H9 (cell line): ENCODE measurements at regions not wholly inside any gene's neighbourhood (a gene's known extent, or its start where the extent isn't known, plus 50 kb on each side); places are given as distances from the start of the nearest gene placed in this dataset.

Experiments used
- DNase-seq: peaks from one replicate; pipeline ENCODE4 v3.0.0-alpha.2; 2017
- H2AFZ ChIP-seq: one replicate; pipeline ENCODE4 v1.6.1; 2013; ENCODE audit warnings: mild to moderate bottlenecking, low read length, control low read depth, moderate library complexity
- H2AK5ac ChIP-seq: 2 replicates; pipeline ENCODE4 v1.6.1; 2013; ENCODE audit warnings: low read length, control low read depth, mixed read lengths; ENCODE audit not compliant: insufficient read length
- H2BK120ac ChIP-seq: one replicate; pipeline ENCODE4 v1.6.1; 2013; ENCODE audit warnings: low read depth, mild to moderate bottlenecking, low read length, control low read depth, inconsistent platforms; ENCODE audit not compliant: poor library complexity, severe bottlenecking
- H2BK12ac ChIP-seq: 2 replicates; pipeline ENCODE4 v1.6.1; 2013; ENCODE audit warnings: low read length, control low read depth, mixed read lengths, low read depth; ENCODE audit not compliant: insufficient read length
- H2BK15ac ChIP-seq: 2 replicates; pipeline ENCODE4 v1.6.1; 2013; ENCODE audit warnings: low read depth, low read length, control low read depth
- H2BK20ac ChIP-seq: one replicate; pipeline ENCODE4 v1.6.1; 2013; ENCODE audit warnings: low read depth, mild to moderate bottlenecking, low read length, control low read depth, inconsistent platforms; ENCODE audit not compliant: poor library complexity, severe bottlenecking
- H2BK5ac ChIP-seq: 2 replicates; pipeline ENCODE4 v1.6.1; 2013; ENCODE audit warnings: low read length, control low read depth, mixed read lengths; ENCODE audit not compliant: insufficient read length
- H3K14ac ChIP-seq: 2 replicates; pipeline ENCODE4 v1.6.1; 2013; ENCODE audit warnings: low read length, control low read depth; ENCODE audit not compliant: insufficient read depth
- H3K18ac ChIP-seq: 2 replicates; pipeline ENCODE4 v1.6.1; 2013; ENCODE audit warnings: low read depth, mild to moderate bottlenecking, mixed read lengths, low read length, control low read depth; ENCODE audit not compliant: insufficient read length
- H3K23ac ChIP-seq: 2 replicates; pipeline ENCODE4 v1.6.1; 2013; ENCODE audit warnings: low read length, control low read depth, mixed read lengths, low read depth; ENCODE audit not compliant: insufficient read length
- H3K23me2 ChIP-seq: 2 replicates; pipeline ENCODE4 v1.6.1; 2013; ENCODE audit warnings: low read depth, mild to moderate bottlenecking, mixed read lengths, low read length, control low read depth; ENCODE audit not compliant: insufficient read length, poor library complexity, severe bottlenecking
- H3K27ac ChIP-seq: 2 replicates; pipeline ENCODE4 v1.5.1; 2013; ENCODE audit warnings: low read length, control low read depth, mixed read lengths, low read depth; ENCODE audit not compliant: insufficient read length
- H3K27me3 ChIP-seq: 2 replicates; pipeline ENCODE4 v1.6.1; 2013; ENCODE audit warnings: low read length, control low read depth, inconsistent platforms; ENCODE audit not compliant: insufficient read depth
- H3K4ac ChIP-seq: 2 replicates; pipeline ENCODE4 v1.6.1; 2013; ENCODE audit warnings: low read depth, mild to moderate bottlenecking, control low read depth, inconsistent platforms, low read length, moderate library complexity
- H3K4me1 ChIP-seq: 2 replicates; pipeline ENCODE4 v1.6.1; 2013; ENCODE audit warnings: low read length, control low read depth, inconsistent platforms; ENCODE audit not compliant: insufficient read depth
- H3K4me2 ChIP-seq: 2 replicates; pipeline ENCODE4 v1.6.1; 2013; ENCODE audit warnings: low read length, control low read depth, mixed read lengths; ENCODE audit not compliant: insufficient read length, insufficient read depth
- H3K56ac ChIP-seq: 2 replicates; pipeline ENCODE4 v1.6.1; 2013; ENCODE audit warnings: low read depth, mild to moderate bottlenecking, mixed read lengths, low read length, control low read depth; ENCODE audit not compliant: insufficient read length
- H3K79me1 ChIP-seq: 2 replicates; pipeline ENCODE4 v1.6.1; 2013; ENCODE audit warnings: low read depth, mild to moderate bottlenecking, moderate library complexity, low read length, control low read depth, inconsistent platforms; ENCODE audit not compliant: insufficient read depth, poor library complexity, severe bottlenecking
- H3K79me2 ChIP-seq: 2 replicates; pipeline ENCODE4 v1.6.1; 2013; ENCODE audit warnings: low read length, control low read depth, inconsistent platforms; ENCODE audit not compliant: insufficient read depth
- H3K9ac ChIP-seq: 2 replicates; pipeline ENCODE4 v1.6.1; 2013; ENCODE audit warnings: low read length, control low read depth, mixed read lengths; ENCODE audit not compliant: insufficient read length; ENCODE audit errors: extremely low read depth
- H3K9me3 ChIP-seq: one replicate; pipeline ENCODE4 v1.6.1; 2013; ENCODE audit warnings: low read depth, low read length, inconsistent platforms; ENCODE audit not compliant: control insufficient read depth
- H3T11ph ChIP-seq: one replicate; pipeline ENCODE4 v1.6.1; 2013; ENCODE audit warnings: mild to moderate bottlenecking, low read length, control low read depth, inconsistent platforms
- H4K20me1 ChIP-seq: one replicate; pipeline ENCODE4 v1.6.1; 2013; ENCODE audit not compliant: control insufficient read depth, insufficient read length, insufficient read depth
- H4K5ac ChIP-seq: 2 replicates; pipeline ENCODE4 v1.6.1; 2013; ENCODE audit warnings: low read depth, mild to moderate bottlenecking, mixed read lengths, low read length, control low read depth; ENCODE audit not compliant: insufficient read length
- H4K8ac ChIP-seq: replicated peaks from 2 replicates; pipeline ENCODE4 v1.6.1; 2013; ENCODE audit warnings: low read length, control low read depth, mixed read lengths, low read depth; ENCODE audit not compliant: insufficient read length
- H4K91ac ChIP-seq: 2 replicates; pipeline ENCODE4 v1.6.1; 2013; ENCODE audit warnings: low read depth, mild to moderate bottlenecking, moderate library complexity, mixed read lengths, low read length, control low read depth; ENCODE audit not compliant: insufficient read length
- H3K27ac Mint-ChIP-seq, 3 experiments: 2 replicates in 2 of 3; 3 replicates in 1 of 3; pipeline ENCODE4 v1.8.0; 2020 to 2021; ENCODE audit warnings: mixed read lengths in 3 of 3, mild to moderate bottlenecking in 1 of 3, moderate library complexity in 1 of 3
- H3K27me3 Mint-ChIP-seq: 2 replicates; pipeline ENCODE4 v1.8.0; 2021; ENCODE audit warnings: low read depth, mild to moderate bottlenecking, moderate library complexity, mixed read lengths
- H3K36me3 Mint-ChIP-seq, 3 experiments: 2 replicates in 2 of 3; 3 replicates in 1 of 3; pipeline ENCODE4 v1.8.0; 2020 to 2021; ENCODE audit warnings: low read depth in 3 of 3, mixed read lengths in 3 of 3; ENCODE audit not compliant: insufficient read depth in 1 of 3
- H3K4me1 Mint-ChIP-seq, 2 experiments: 2 replicates each; pipeline ENCODE4 v1.8.0; 2020; ENCODE audit warnings: mixed read lengths in 2 of 2
- H3K4me3 Mint-ChIP-seq, 2 experiments: 2 replicates in 1 of 2; 3 replicates in 1 of 2; pipeline ENCODE4 v1.8.0; 2020 to 2021; ENCODE audit warnings: mild to moderate bottlenecking in 2 of 2, mixed read lengths in 2 of 2, moderate library complexity in 1 of 2
- H3K9me3 Mint-ChIP-seq, 2 experiments: 2 replicates in 1 of 2; 3 replicates in 1 of 2; pipeline ENCODE4 v1.8.0; 2020; ENCODE audit warnings: mild to moderate bottlenecking in 2 of 2, mixed read lengths in 2 of 2, moderate library complexity in 1 of 2
- WGBS: extraction: QIAGEN DNeasy Blood & Tissue Kit; methylation state at CpG from one replicate; pipeline ENCODE4 v1.1.7; 2013; ENCODE audit warnings: missing lambda C conversion rate, low lambda C conversion rate, mixed read lengths; ENCODE audit not compliant: insufficient read length; ENCODE audit errors: extremely low coverage; 5-methylcytosine and 5-hydroxymethylcytosine counted together
- TF ChIP-seq, protein P1 (sequence below): fragments of 200-600 bp; sonication (generic); conservative IDR thresholded peaks from 3 replicates; pipeline ENCODE4 v1.8.0; 2021; ENCODE audit warnings: antibody characterized with exemption, mild to moderate bottlenecking

DNA sequence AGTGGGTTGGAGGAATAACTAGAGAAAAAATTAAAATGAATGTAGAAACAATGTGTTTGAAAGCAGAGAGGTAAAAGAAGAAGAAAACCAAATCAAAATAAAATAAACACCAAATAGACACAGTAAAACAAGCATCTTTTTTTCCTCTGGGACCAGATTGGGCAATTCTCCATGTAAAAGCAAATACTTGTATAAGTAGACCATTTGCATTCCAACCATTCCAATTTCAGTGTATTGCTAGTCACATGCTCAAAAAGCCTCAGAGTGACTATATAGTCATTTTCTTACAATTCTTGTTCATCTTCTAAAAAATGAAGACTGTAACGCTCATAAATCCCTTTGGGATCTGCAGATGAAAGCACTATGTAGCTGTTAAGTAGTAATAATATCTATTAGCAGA, 969.5 kb downstream of the PCDH18 start:
- H3K4me3 Mint-ChIP-seq: no peak overlapping the region
- H4K20me1 ChIP-seq: no peaks in the 10 kb centered on the region

More for the DNA sequence above, 969.5 kb downstream of the PCDH18 start:
- WGBS: no CpG with 5 or more reads among the region's 1 CpG
- Histone ChIP-seq H4K8ac (no peak overlapping the region), H2AFZ (no peak overlapping the region), H4K91ac (no peak overlapping the region), H3K4me1 (no peaks in the 10 kb centered on the region), H4K5ac (no peak overlapping the region), H3K9me3 (no peaks in the 10 kb centered on the region), H2BK20ac (no peak overlapping the region), H2AK5ac (no peak overlapping the region), H3K27ac (no peak overlapping the region), H3K4me2 (no peak overlapping the region), H3K27me3 (no peaks in the 10 kb centered on the region), H3K18ac (no peak overlapping the region), H2BK5ac (no peak overlapping the region), H2BK12ac (no peak overlapping the region), H3K23ac (no peak overlapping the region), H3K9ac (no peak overlapping the region), H2BK15ac (no peak overlapping the region), H2BK120ac (no peak overlapping the region), H3T11ph (no peak overlapping the region), H3K23me2 (no peaks in the 10 kb centered on the region), H3K14ac (no peak overlapping the region), H3K56ac (no peak overlapping the region), H3K79me2 (no peaks in the 10 kb centered on the region), H3K4ac (no peak overlapping the region), H3K79me1 (no peaks in the 10 kb centered on the region)
- H3K27ac Mint-ChIP-seq: no peak overlapping the region
- no peaks in the 10 kb centered on the region for H3K4me1 Mint-ChIP-seq
- no peaks in the 10 kb centered on the region for H3K36me3 Mint-ChIP-seq
- TF ChIP-seq, protein P1, sequence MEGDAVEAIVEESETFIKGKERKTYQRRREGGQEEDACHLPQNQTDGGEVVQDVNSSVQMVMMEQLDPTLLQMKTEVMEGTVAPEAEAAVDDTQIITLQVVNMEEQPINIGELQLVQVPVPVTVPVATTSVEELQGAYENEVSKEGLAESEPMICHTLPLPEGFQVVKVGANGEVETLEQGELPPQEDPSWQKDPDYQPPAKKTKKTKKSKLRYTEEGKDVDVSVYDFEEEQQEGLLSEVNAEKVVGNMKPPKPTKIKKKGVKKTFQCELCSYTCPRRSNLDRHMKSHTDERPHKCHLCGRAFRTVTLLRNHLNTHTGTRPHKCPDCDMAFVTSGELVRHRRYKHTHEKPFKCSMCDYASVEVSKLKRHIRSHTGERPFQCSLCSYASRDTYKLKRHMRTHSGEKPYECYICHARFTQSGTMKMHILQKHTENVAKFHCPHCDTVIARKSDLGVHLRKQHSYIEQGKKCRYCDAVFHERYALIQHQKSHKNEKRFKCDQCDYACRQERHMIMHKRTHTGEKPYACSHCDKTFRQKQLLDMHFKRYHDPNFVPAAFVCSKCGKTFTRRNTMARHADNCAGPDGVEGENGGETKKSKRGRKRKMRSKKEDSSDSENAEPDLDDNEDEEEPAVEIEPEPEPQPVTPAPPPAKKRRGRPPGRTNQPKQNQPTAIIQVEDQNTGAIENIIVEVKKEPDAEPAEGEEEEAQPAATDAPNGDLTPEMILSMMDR: no peak
- H3K9me3 Mint-ChIP-seq: no peaks in the 10 kb centered on the region
- no peak for DNase-seq
- H3K27me3 Mint-ChIP-seq: no peaks in the 10 kb centered on the region
